ENCODE measurements at regions not wholly inside any gene's neighbourhood (a gene's known extent, or its start where the extent isn't known, plus 50 kb on each side); places are given as distances from the start of the nearest gene placed in this dataset.

DNA sequence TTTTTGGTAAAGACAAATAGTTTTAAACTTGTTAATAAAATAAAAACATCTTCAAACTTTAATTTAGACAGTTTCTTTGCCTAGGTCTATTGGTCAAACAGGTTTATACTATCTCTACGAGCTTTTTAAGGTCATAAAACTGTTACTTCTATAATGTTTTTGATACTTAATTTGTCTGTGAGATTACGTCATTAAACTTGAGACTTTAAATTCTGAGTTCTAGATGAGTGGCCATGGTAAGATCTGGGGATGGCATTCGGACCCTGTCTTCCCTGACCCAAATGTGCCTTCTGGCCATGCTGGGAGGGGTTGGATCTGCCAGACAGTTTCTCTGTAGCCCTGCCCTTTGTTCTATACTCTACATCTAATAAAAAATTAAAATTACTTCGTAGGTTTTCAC lies 497.8 kb downstream of the TMEM135 start:
- no peak for TF ChIP-seq EZH2 (IDR thresholded peaks at IDR 0.05; ENCODE audit: borderline replicate concordance, insufficient read depth, low read length, poor library complexity, severe bottlenecking)
- TF ChIP-seq, protein P1, sequence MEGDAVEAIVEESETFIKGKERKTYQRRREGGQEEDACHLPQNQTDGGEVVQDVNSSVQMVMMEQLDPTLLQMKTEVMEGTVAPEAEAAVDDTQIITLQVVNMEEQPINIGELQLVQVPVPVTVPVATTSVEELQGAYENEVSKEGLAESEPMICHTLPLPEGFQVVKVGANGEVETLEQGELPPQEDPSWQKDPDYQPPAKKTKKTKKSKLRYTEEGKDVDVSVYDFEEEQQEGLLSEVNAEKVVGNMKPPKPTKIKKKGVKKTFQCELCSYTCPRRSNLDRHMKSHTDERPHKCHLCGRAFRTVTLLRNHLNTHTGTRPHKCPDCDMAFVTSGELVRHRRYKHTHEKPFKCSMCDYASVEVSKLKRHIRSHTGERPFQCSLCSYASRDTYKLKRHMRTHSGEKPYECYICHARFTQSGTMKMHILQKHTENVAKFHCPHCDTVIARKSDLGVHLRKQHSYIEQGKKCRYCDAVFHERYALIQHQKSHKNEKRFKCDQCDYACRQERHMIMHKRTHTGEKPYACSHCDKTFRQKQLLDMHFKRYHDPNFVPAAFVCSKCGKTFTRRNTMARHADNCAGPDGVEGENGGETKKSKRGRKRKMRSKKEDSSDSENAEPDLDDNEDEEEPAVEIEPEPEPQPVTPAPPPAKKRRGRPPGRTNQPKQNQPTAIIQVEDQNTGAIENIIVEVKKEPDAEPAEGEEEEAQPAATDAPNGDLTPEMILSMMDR (IDR thresholded peaks at IDR 0.05; ENCODE audit: poor library complexity, severe bottlenecking), result no peak
- TF ChIP-seq, protein P2, sequence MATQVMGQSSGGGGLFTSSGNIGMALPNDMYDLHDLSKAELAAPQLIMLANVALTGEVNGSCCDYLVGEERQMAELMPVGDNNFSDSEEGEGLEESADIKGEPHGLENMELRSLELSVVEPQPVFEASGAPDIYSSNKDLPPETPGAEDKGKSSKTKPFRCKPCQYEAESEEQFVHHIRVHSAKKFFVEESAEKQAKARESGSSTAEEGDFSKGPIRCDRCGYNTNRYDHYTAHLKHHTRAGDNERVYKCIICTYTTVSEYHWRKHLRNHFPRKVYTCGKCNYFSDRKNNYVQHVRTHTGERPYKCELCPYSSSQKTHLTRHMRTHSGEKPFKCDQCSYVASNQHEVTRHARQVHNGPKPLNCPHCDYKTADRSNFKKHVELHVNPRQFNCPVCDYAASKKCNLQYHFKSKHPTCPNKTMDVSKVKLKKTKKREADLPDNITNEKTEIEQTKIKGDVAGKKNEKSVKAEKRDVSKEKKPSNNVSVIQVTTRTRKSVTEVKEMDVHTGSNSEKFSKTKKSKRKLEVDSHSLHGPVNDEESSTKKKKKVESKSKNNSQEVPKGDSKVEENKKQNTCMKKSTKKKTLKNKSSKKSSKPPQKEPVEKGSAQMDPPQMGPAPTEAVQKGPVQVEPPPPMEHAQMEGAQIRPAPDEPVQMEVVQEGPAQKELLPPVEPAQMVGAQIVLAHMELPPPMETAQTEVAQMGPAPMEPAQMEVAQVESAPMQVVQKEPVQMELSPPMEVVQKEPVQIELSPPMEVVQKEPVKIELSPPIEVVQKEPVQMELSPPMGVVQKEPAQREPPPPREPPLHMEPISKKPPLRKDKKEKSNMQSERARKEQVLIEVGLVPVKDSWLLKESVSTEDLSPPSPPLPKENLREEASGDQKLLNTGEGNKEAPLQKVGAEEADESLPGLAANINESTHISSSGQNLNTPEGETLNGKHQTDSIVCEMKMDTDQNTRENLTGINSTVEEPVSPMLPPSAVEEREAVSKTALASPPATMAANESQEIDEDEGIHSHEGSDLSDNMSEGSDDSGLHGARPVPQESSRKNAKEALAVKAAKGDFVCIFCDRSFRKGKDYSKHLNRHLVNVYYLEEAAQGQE (IDR thresholded peaks at IDR 0.05; ENCODE audit: borderline replicate concordance), result no peak
- no peak for TF ChIP-seq POLR2AphosphoS5 (IDR thresholded peaks at IDR 0.05)

Data from neural cell (in vitro differentiated cells).